Liver (tissue), 7 donors: ENCODE measurements at regions not wholly inside any gene's neighbourhood (a gene's known extent, or its start where the extent isn't known, plus 50 kb on each side); places are given as distances from the start of the nearest gene placed in this dataset.

Experiments
- DNase-seq: peaks from one replicate; pipeline ENCODE4 v3.0.0-alpha.2; 2017; ENCODE audit warnings: low spot score
- H3K27ac ChIP-seq, 2 donors: one replicate each; pipeline ENCODE4 v1.7.0; 2013; ENCODE audit warnings: inconsistent platforms in 2 of 2, low read length in 2 of 2, control low read depth in 1 of 2, low read depth in 1 of 2, mild to moderate bottlenecking in 1 of 2
- H3K27me3 ChIP-seq, 4 donors: one replicate each; pipeline versions ENCODE4 v1.6.1 to v1.7.0; 2013; ENCODE audit warnings: low read length in 3 of 4, inconsistent platforms in 1 of 4, mild to moderate bottlenecking in 1 of 4, moderate library complexity in 1 of 4; ENCODE audit not compliant: control insufficient read depth in 4 of 4, insufficient read depth in 4 of 4
- H3K36me3 ChIP-seq, 4 donors: one replicate each; pipeline versions ENCODE4 v1.6.1 to v1.7.0; 2013; ENCODE audit warnings: low read length in 3 of 4, mild to moderate bottlenecking in 3 of 4, low read depth in 1 of 4, moderate library complexity in 1 of 4; ENCODE audit not compliant: control insufficient read depth in 4 of 4, insufficient read depth in 3 of 4
- H3K4me1 ChIP-seq, 4 donors: one replicate each; pipeline versions ENCODE4 v1.6.1 to v1.7.0; 2013; ENCODE audit warnings: low read length in 3 of 4, mild to moderate bottlenecking in 3 of 4, moderate library complexity in 1 of 4; ENCODE audit not compliant: control insufficient read depth in 4 of 4, insufficient read depth in 4 of 4
- H3K4me3 ChIP-seq, 3 donors: one replicate each; pipeline versions ENCODE4 v1.6.1 to v1.7.0; 2013; ENCODE audit warnings: low read length in 3 of 3, control low read depth in 1 of 3, low read depth in 1 of 3, mild to moderate bottlenecking in 1 of 3
- H3K9ac ChIP-seq, 2 donors: one replicate each; pipeline ENCODE4 v1.7.0; 2013; ENCODE audit warnings: low read length in 2 of 2, mild to moderate bottlenecking in 2 of 2, moderate library complexity in 2 of 2, control low read depth in 1 of 2, low read depth in 1 of 2
- H3K9me3 ChIP-seq, 4 donors: one replicate each; pipeline versions ENCODE4 v1.6.1 to v1.7.0; 2013; ENCODE audit warnings: low read length in 3 of 4; ENCODE audit not compliant: control insufficient read depth in 4 of 4
- ATF3 ChIP-seq: IDR thresholded peaks from 2 replicates; pipeline ENCODE4 v1.6.1; 2016; ENCODE audit warnings: antibody characterized with exemption
- CTCF ChIP-seq: fragments of 150-350 bp; IDR thresholded peaks from 2 replicates; pipeline ENCODE4 v1.5.1; 2017; ENCODE audit warnings: improper control_type of control experiment, low read depth, low read length; ENCODE audit not compliant: missing input control
- EGR1 ChIP-seq, 2 donors: IDR thresholded peaks; 2 replicates each; pipeline ENCODE4 v1.6.1; 2016 to 2018; ENCODE audit warnings: antibody characterized with exemption in 2 of 2, low read depth in 2 of 2
- FOXA1 ChIP-seq: IDR thresholded peaks from 2 replicates; pipeline ENCODE4 v1.6.1; 2016; ENCODE audit warnings: antibody characterized with exemption
- FOXA2 ChIP-seq: IDR thresholded peaks from 2 replicates; pipeline ENCODE4 v1.6.1; 2016; ENCODE audit warnings: antibody characterized with exemption
- GABPA ChIP-seq, 2 donors: IDR thresholded peaks in 1 of 2; conservative IDR thresholded peaks in 1 of 2; 2 replicates each; pipeline ENCODE4 v1.6.1; 2016; ENCODE audit warnings: antibody characterized with exemption in 2 of 2, mild to moderate bottlenecking in 1 of 2, moderate library complexity in 1 of 2
- HNF4A ChIP-seq, 2 donors: conservative IDR thresholded peaks; 2 replicates each; pipeline ENCODE4 v1.6.1; 2016; ENCODE audit warnings: antibody characterized with exemption in 2 of 2, mild to moderate bottlenecking in 2 of 2
- HNF4G ChIP-seq: IDR thresholded peaks from 2 replicates; pipeline ENCODE4 v1.6.1; 2016; ENCODE audit warnings: antibody characterized with exemption
- JUND ChIP-seq, 2 donors: IDR thresholded peaks; 2 replicates each; pipeline ENCODE4 v1.6.1; 2016; ENCODE audit warnings: antibody characterized with exemption in 2 of 2
- MAX ChIP-seq: IDR thresholded peaks from 2 replicates; pipeline ENCODE4 v1.6.1; 2016; ENCODE audit warnings: antibody characterized with exemption
- NR2F2 ChIP-seq: IDR thresholded peaks from 2 replicates; pipeline ENCODE4 v1.6.1; 2016; ENCODE audit warnings: antibody characterized with exemption
- RAD21 ChIP-seq, 2 donors: IDR thresholded peaks; 2 replicates each; pipeline ENCODE4 v1.6.1; 2016; ENCODE audit warnings: antibody characterized with exemption in 2 of 2, mild to moderate bottlenecking in 2 of 2
- REST ChIP-seq: IDR thresholded peaks from 2 replicates; pipeline ENCODE4 v1.6.1; 2016; ENCODE audit warnings: antibody characterized with exemption, mild to moderate bottlenecking
- RXRA ChIP-seq, 2 donors: IDR thresholded peaks; 2 replicates each; pipeline ENCODE4 v1.6.1; 2017 to 2018; ENCODE audit warnings: antibody characterized with exemption in 2 of 2, mild to moderate bottlenecking in 1 of 2
- SP1 ChIP-seq: IDR thresholded peaks from 2 replicates; pipeline ENCODE4 v1.6.1; 2018; ENCODE audit warnings: antibody characterized with exemption, mild to moderate bottlenecking
- TAF1 ChIP-seq: conservative IDR thresholded peaks from 2 replicates; pipeline ENCODE4 v1.6.1; 2016; ENCODE audit warnings: antibody characterized with exemption, mild to moderate bottlenecking
- YY1 ChIP-seq: IDR thresholded peaks from 2 replicates; pipeline ENCODE4 v1.6.1; 2016; ENCODE audit warnings: antibody characterized with exemption, mild to moderate bottlenecking
- ZBTB33 ChIP-seq: IDR thresholded peaks from 2 replicates; pipeline ENCODE4 v1.6.1; 2016; ENCODE audit warnings: antibody characterized with exemption
- donor health status: healthy.
- donor health status: healthy.
- donor health status: healthy.
- donor health status: healthy.

GRCh38 chr3:98962951-98963350 is 61.5 kb upstream of the DCBLD2 start:
- no peaks in the 10 kb centered on the region for H3K4me1 ChIP-seq
- H3K4me3 ChIP-seq = no peak overlapping the region
- H3K9ac ChIP-seq = no peak overlapping the region
- TF ChIP-seq YY1 = no peak
- TF ChIP-seq JUND (IDR thresholded peaks at IDR 0.05) = no peak
- TF ChIP-seq GABPA (IDR thresholded peaks at IDR 0.05 in 1 of 2, conservative IDR thresholded peaks at IDR 0.05 in 1 of 2) = no peak
- TF ChIP-seq NR2F2 = no peak
- no peak for TF ChIP-seq TAF1
- no peak for TF ChIP-seq SP1
- TF ChIP-seq ZBTB33 = no peak
- no peak for TF ChIP-seq FOXA1
- no peak for TF ChIP-seq RXRA (IDR thresholded peaks at IDR 0.05)
- TF ChIP-seq FOXA2 = no peak
- no peak for TF ChIP-seq ATF3
- no peak for TF ChIP-seq MAX
- no peak for TF ChIP-seq EGR1 (IDR thresholded peaks at IDR 0.05; ENCODE audit: low read depth in 2 of 2)
- no peak for TF ChIP-seq REST
- TF ChIP-seq RAD21 (IDR thresholded peaks at IDR 0.05) = no peak
- no peak for TF ChIP-seq CTCF
- no peak for TF ChIP-seq HNF4A (conservative IDR thresholded peaks at IDR 0.05)
- no peak for TF ChIP-seq HNF4G
- no peak for DNase-seq
- no peak overlapping the region for H3K27ac ChIP-seq
- no peaks in the 10 kb centered on the region for H3K27me3 ChIP-seq
- no peaks in the 10 kb centered on the region for H3K36me3 ChIP-seq
- no peaks in the 10 kb centered on the region for H3K9me3 ChIP-seq
